ENCODE measurements at regions not wholly inside any gene's neighbourhood (a gene's known extent, or its start where the extent isn't known, plus 50 kb on each side); places are given as distances from the start of the nearest gene placed in this dataset.
"Not testable (repeated sequence)": the region's sequence is repeated elsewhere in the genome, so short reads cannot be mapped to it uniquely, and the experiment has no call there.

GRCh38 chr3:89533275-89533674, 425.9 kb downstream of the EPHA3 start:
- H3K4me1 Mint-ChIP-seq = no peaks in the 10 kb centered on the region
- POLR2A ChIA-PET = no interaction called here
- no peak overlapping the region for H3K27ac Mint-ChIP-seq
- H3K9me3 Mint-ChIP-seq = peaks cover 3% of the 10 kb centered on the region
- CTCF ChIA-PET = no interaction called here
- no peaks in the 10 kb centered on the region for H3K27me3 Mint-ChIP-seq
- no peak overlapping the region for H3K4me3 Mint-ChIP-seq
- H3K36me3 Mint-ChIP-seq (ENCODE audit: low read depth) = no peaks in the 10 kb centered on the region
- no peak for DNase-seq

- POLR2A ChIA-PET; DNase-seq; H3K27ac Mint-ChIP-seq; H3K27me3 Mint-ChIP-seq; H3K4me3 Mint-ChIP-seq; CTCF ChIA-PET; H3K9me3 Mint-ChIP-seq; H3K4me1 Mint-ChIP-seq; H3K36me3 Mint-ChIP-seq (ENCODE audit: low read depth): not testable (repeated sequence)
Measured at GRCh38 chr3:89554587-89554986, 447.2 kb downstream of the EPHA3 start.

GRCh38 chr3:89558711-89559110, 451.3 kb downstream of the EPHA3 start:
- H3K4me3 Mint-ChIP-seq = no peak overlapping the region
- CTCF ChIA-PET = no interaction called here
- no peak for DNase-seq
- no peaks in the 10 kb centered on the region for H3K4me1 Mint-ChIP-seq
- no peaks in the 10 kb centered on the region for H3K27me3 Mint-ChIP-seq
- POLR2A ChIA-PET = no interaction called here
- H3K36me3 Mint-ChIP-seq (ENCODE audit: low read depth) = no peaks in the 10 kb centered on the region
- peaks cover 16% of the 10 kb centered on the region for H3K9me3 Mint-ChIP-seq
- no peak overlapping the region for H3K27ac Mint-ChIP-seq

GRCh38 chr3:89560568-89560967, 453.1 kb downstream of the EPHA3 start:
- no peak overlapping the region for H3K27ac Mint-ChIP-seq
- CTCF ChIA-PET = no interaction called here
- no peaks in the 10 kb centered on the region for H3K4me1 Mint-ChIP-seq
- POLR2A ChIA-PET = no interaction called here
- DNase-seq = no peak
- no peaks in the 10 kb centered on the region for H3K36me3 Mint-ChIP-seq (ENCODE audit: low read depth)
- no peaks in the 10 kb centered on the region for H3K27me3 Mint-ChIP-seq
- no peak overlapping the region for H3K4me3 Mint-ChIP-seq
- H3K9me3 Mint-ChIP-seq = peaks cover 12% of the 10 kb centered on the region

GRCh38 chr3:89562373-89562772, 455.0 kb downstream of the EPHA3 start:
- Mint-ChIP-seq H3K36me3 (ENCODE audit: low read depth) (no peaks in the 10 kb centered on the region), H3K9me3 (peaks cover 12% of the 10 kb centered on the region), H3K27ac (no peak overlapping the region), H3K4me1 (no peaks in the 10 kb centered on the region), H3K27me3 (no peaks in the 10 kb centered on the region), H3K4me3 (no peak overlapping the region)
- DNase-seq = no peak
- ChIA-PET CTCF (no interaction called here), POLR2A (no interaction called here)

GRCh38 chr3:89565098-89565497, 457.7 kb downstream of the EPHA3 start:
- no peaks in the 10 kb centered on the region for H3K4me1 Mint-ChIP-seq
- no peaks in the 10 kb centered on the region for H3K27me3 Mint-ChIP-seq
- H3K27ac Mint-ChIP-seq = no peak overlapping the region
- no peak for DNase-seq
- H3K36me3 Mint-ChIP-seq (ENCODE audit: low read depth) = no peaks in the 10 kb centered on the region
- no peak overlapping the region for H3K4me3 Mint-ChIP-seq
- H3K9me3 Mint-ChIP-seq = peaks cover 4% of the 10 kb centered on the region
- POLR2A ChIA-PET = no interaction called here
- CTCF ChIA-PET = no interaction called here

GRCh38 chr3:89570465-89570864, 463.0 kb downstream of the EPHA3 start:
- Mint-ChIP-seq H3K9me3 (peaks cover 6% of the 10 kb centered on the region), H3K36me3 (ENCODE audit: low read depth) (no peaks in the 10 kb centered on the region), H3K27ac (no peak overlapping the region), H3K4me1 (no peaks in the 10 kb centered on the region), H3K27me3 (no peaks in the 10 kb centered on the region), H3K4me3 (no peak overlapping the region)
- CTCF ChIA-PET = no interaction called here
- POLR2A ChIA-PET = no interaction called here
- no peak for DNase-seq

- CTCF ChIA-PET = no interaction called here
- H3K27me3 Mint-ChIP-seq = no peaks in the 10 kb centered on the region
- H3K4me3 Mint-ChIP-seq = no peak overlapping the region
Measured at GRCh38 chr3:89571298-89571697, 463.9 kb downstream of the EPHA3 start.

GRCh38 chr3:89571707-89572106, 464.3 kb downstream of the EPHA3 start:
- Mint-ChIP-seq H3K36me3 (ENCODE audit: low read depth) (no peaks in the 10 kb centered on the region), H3K27me3 (no peaks in the 10 kb centered on the region), H3K27ac (no peak overlapping the region), H3K4me3 (no peak overlapping the region), H3K4me1 (no peaks in the 10 kb centered on the region), H3K9me3 (peaks cover 6% of the 10 kb centered on the region)
- ChIA-PET CTCF (no interaction called here), POLR2A (no interaction called here)
- no peak for DNase-seq

More at GRCh38 chr3:89571298-89571697, 463.9 kb downstream of the EPHA3 start:
- Mint-ChIP-seq H3K4me1 (no peaks in the 10 kb centered on the region), H3K27ac (no peak overlapping the region), H3K9me3 (peaks cover 6% of the 10 kb centered on the region), H3K36me3 (ENCODE audit: low read depth) (no peaks in the 10 kb centered on the region)
- POLR2A ChIA-PET = no interaction called here
- DNase-seq = no peak

- Mint-ChIP-seq H3K9me3 (peaks cover 6% of the 10 kb centered on the region), H3K4me1 (no peaks in the 10 kb centered on the region), H3K27me3 (no peaks in the 10 kb centered on the region), H3K27ac (no peak overlapping the region), H3K36me3 (ENCODE audit: low read depth) (no peaks in the 10 kb centered on the region), H3K4me3 (no peak overlapping the region)
- POLR2A ChIA-PET = no interaction called here
- DNase-seq = no peak
- CTCF ChIA-PET = no interaction called here
Measured at GRCh38 chr3:89572261-89572660, 464.8 kb downstream of the EPHA3 start.

- Mint-ChIP-seq H3K27ac (no peak overlapping the region), H3K36me3 (ENCODE audit: low read depth) (no peaks in the 10 kb centered on the region), H3K4me3 (no peak overlapping the region), H3K9me3 (no peaks in the 10 kb centered on the region), H3K27me3 (no peaks in the 10 kb centered on the region), H3K4me1 (no peaks in the 10 kb centered on the region)
- CTCF ChIA-PET = no interaction called here
- POLR2A ChIA-PET = no interaction called here
- DNase-seq = no peak
Measured at GRCh38 chr3:89576417-89576816, 469.0 kb downstream of the EPHA3 start.

- ChIA-PET CTCF (no interaction called here), POLR2A (no interaction called here)
- H3K27me3 Mint-ChIP-seq = no peaks in the 10 kb centered on the region
- H3K36me3 Mint-ChIP-seq (ENCODE audit: low read depth) = no peaks in the 10 kb centered on the region
- no peaks in the 10 kb centered on the region for H3K9me3 Mint-ChIP-seq
- no peak for DNase-seq
- H3K4me1 Mint-ChIP-seq = no peaks in the 10 kb centered on the region
- H3K4me3 Mint-ChIP-seq = no peak overlapping the region
- no peak overlapping the region for H3K27ac Mint-ChIP-seq
Measured at GRCh38 chr3:89577637-89578530, 470.5 kb downstream of the EPHA3 start.

- H3K27ac Mint-ChIP-seq = no peak overlapping the region
- ChIA-PET CTCF (no interaction called here), POLR2A (no interaction called here)
- H3K9me3 Mint-ChIP-seq = no peaks in the 10 kb centered on the region
- no peak overlapping the region for H3K4me3 Mint-ChIP-seq
- no peaks in the 10 kb centered on the region for H3K36me3 Mint-ChIP-seq (ENCODE audit: low read depth)
- H3K4me1 Mint-ChIP-seq = no peaks in the 10 kb centered on the region
- DNase-seq = no peak
- H3K27me3 Mint-ChIP-seq = no peaks in the 10 kb centered on the region
Measured at GRCh38 chr3:89580859-89581258, 473.4 kb downstream of the EPHA3 start.

GRCh38 chr3:89584398-89584797, 477.0 kb downstream of the EPHA3 start:
- peaks cover 3% of the 10 kb centered on the region for H3K9me3 Mint-ChIP-seq
- CTCF ChIA-PET = no interaction called here

More at GRCh38 chr3:89584398-89584797, 477.0 kb downstream of the EPHA3 start:
- no peak for DNase-seq
- Mint-ChIP-seq H3K4me3 (no peak overlapping the region), H3K27me3 (no peaks in the 10 kb centered on the region), H3K27ac (no peak overlapping the region), H3K36me3 (ENCODE audit: low read depth) (no peaks in the 10 kb centered on the region), H3K4me1 (no peaks in the 10 kb centered on the region)
- POLR2A ChIA-PET = no interaction called here

Data from activated CD4-positive, alpha-beta memory T cell treated with anti-CD3 and anti-CD28 coated beads, Interleukin-2, amount 10 ng/mL, durations not matched to agents 7 days and 5 days (primary cell).